Liver (tissue), 8 donors: ENCODE measurements at regions not wholly inside any gene's neighbourhood (a gene's known extent, or its start where the extent isn't known, plus 50 kb on each side); places are given as distances from the start of the nearest gene placed in this dataset.

Source experiments
- DNase-seq: peaks from one replicate; pipeline ENCODE4 v3.0.0-alpha.2; 2017; ENCODE audit warnings: low spot score
- H3K27ac ChIP-seq, 2 donors: one replicate each; pipeline ENCODE4 v1.7.0; 2013; ENCODE audit warnings: inconsistent platforms in 2 of 2, low read length in 2 of 2, control low read depth in 1 of 2, low read depth in 1 of 2, mild to moderate bottlenecking in 1 of 2
- H3K27me3 ChIP-seq, 4 donors: one replicate each; pipeline versions ENCODE4 v1.6.1 to v1.7.0; 2013; ENCODE audit warnings: low read length in 3 of 4, inconsistent platforms in 1 of 4, mild to moderate bottlenecking in 1 of 4, moderate library complexity in 1 of 4; ENCODE audit not compliant: control insufficient read depth in 4 of 4, insufficient read depth in 4 of 4
- H3K36me3 ChIP-seq, 4 donors: one replicate each; pipeline versions ENCODE4 v1.6.1 to v1.7.0; 2013; ENCODE audit warnings: low read length in 3 of 4, mild to moderate bottlenecking in 3 of 4, low read depth in 1 of 4, moderate library complexity in 1 of 4; ENCODE audit not compliant: control insufficient read depth in 4 of 4, insufficient read depth in 3 of 4
- H3K4me1 ChIP-seq, 4 donors: one replicate each; pipeline versions ENCODE4 v1.6.1 to v1.7.0; 2013; ENCODE audit warnings: low read length in 3 of 4, mild to moderate bottlenecking in 3 of 4, moderate library complexity in 1 of 4; ENCODE audit not compliant: control insufficient read depth in 4 of 4, insufficient read depth in 4 of 4
- H3K4me3 ChIP-seq, 3 donors: one replicate each; pipeline versions ENCODE4 v1.6.1 to v1.7.0; 2013; ENCODE audit warnings: low read length in 3 of 3, control low read depth in 1 of 3, low read depth in 1 of 3, mild to moderate bottlenecking in 1 of 3
- H3K9ac ChIP-seq, 2 donors: one replicate each; pipeline ENCODE4 v1.7.0; 2013; ENCODE audit warnings: low read length in 2 of 2, mild to moderate bottlenecking in 2 of 2, moderate library complexity in 2 of 2, control low read depth in 1 of 2, low read depth in 1 of 2
- H3K9me3 ChIP-seq, 4 donors: one replicate each; pipeline versions ENCODE4 v1.6.1 to v1.7.0; 2013; ENCODE audit warnings: low read length in 3 of 4; ENCODE audit not compliant: control insufficient read depth in 4 of 4
- EGR1 ChIP-seq, 2 donors: IDR thresholded peaks; 2 replicates each; pipeline ENCODE4 v1.6.1; 2016 to 2018; ENCODE audit warnings: antibody characterized with exemption in 2 of 2, low read depth in 2 of 2
- FOXA1 ChIP-seq: IDR thresholded peaks from 2 replicates; pipeline ENCODE4 v1.6.1; 2016; ENCODE audit warnings: antibody characterized with exemption
- FOXA2 ChIP-seq: IDR thresholded peaks from 2 replicates; pipeline ENCODE4 v1.6.1; 2016; ENCODE audit warnings: antibody characterized with exemption
- GABPA ChIP-seq, 2 donors: IDR thresholded peaks in 1 of 2; conservative IDR thresholded peaks in 1 of 2; 2 replicates each; pipeline ENCODE4 v1.6.1; 2016; ENCODE audit warnings: antibody characterized with exemption in 2 of 2, mild to moderate bottlenecking in 1 of 2, moderate library complexity in 1 of 2
- HNF4G ChIP-seq: IDR thresholded peaks from 2 replicates; pipeline ENCODE4 v1.6.1; 2016; ENCODE audit warnings: antibody characterized with exemption
- JUND ChIP-seq, 2 donors: IDR thresholded peaks; 2 replicates each; pipeline ENCODE4 v1.6.1; 2016; ENCODE audit warnings: antibody characterized with exemption in 2 of 2
- RAD21 ChIP-seq, 2 donors: IDR thresholded peaks; 2 replicates each; pipeline ENCODE4 v1.6.1; 2016; ENCODE audit warnings: antibody characterized with exemption in 2 of 2, mild to moderate bottlenecking in 2 of 2
- RXRA ChIP-seq, 2 donors: IDR thresholded peaks; 2 replicates each; pipeline ENCODE4 v1.6.1; 2017 to 2018; ENCODE audit warnings: antibody characterized with exemption in 2 of 2, mild to moderate bottlenecking in 1 of 2
- SP1 ChIP-seq: IDR thresholded peaks from 2 replicates; pipeline ENCODE4 v1.6.1; 2018; ENCODE audit warnings: antibody characterized with exemption, mild to moderate bottlenecking
- TAF1 ChIP-seq: conservative IDR thresholded peaks from 2 replicates; pipeline ENCODE4 v1.6.1; 2016; ENCODE audit warnings: antibody characterized with exemption, mild to moderate bottlenecking
- YY1 ChIP-seq: IDR thresholded peaks from 2 replicates; pipeline ENCODE4 v1.6.1; 2016; ENCODE audit warnings: antibody characterized with exemption, mild to moderate bottlenecking
- WGBS: extraction: QIAGEN DNeasy Blood & Tissue Kit; methylation state at CpG from one replicate; pipeline ENCODE4 v1.1.7; 2013; 5-methylcytosine and 5-hydroxymethylcytosine counted together
- TF ChIP-seq, protein P1 (sequence below): IDR thresholded peaks from 2 replicates; pipeline ENCODE4 v1.6.1; 2016; ENCODE audit warnings: antibody characterized with exemption
- TF ChIP-seq, protein P2 (sequence below): fragments of 150-350 bp; IDR thresholded peaks from 2 replicates; pipeline ENCODE4 v1.5.1; 2017; ENCODE audit warnings: improper control_type of control experiment, low read depth, low read length; ENCODE audit not compliant: missing input control
- TF ChIP-seq, protein P3 (sequence below): IDR thresholded peaks from 2 replicates; pipeline ENCODE4 v1.6.1; 2016; ENCODE audit warnings: antibody characterized with exemption
- TF ChIP-seq, protein P4 (sequence below): IDR thresholded peaks from 2 replicates; pipeline ENCODE4 v1.6.1; 2016; ENCODE audit warnings: antibody characterized with exemption, mild to moderate bottlenecking
- donor health status: healthy.
- donor health status: healthy.
- donor health status: healthy.
- donor health status: healthy.
- donor health status: healthy.

DNA sequence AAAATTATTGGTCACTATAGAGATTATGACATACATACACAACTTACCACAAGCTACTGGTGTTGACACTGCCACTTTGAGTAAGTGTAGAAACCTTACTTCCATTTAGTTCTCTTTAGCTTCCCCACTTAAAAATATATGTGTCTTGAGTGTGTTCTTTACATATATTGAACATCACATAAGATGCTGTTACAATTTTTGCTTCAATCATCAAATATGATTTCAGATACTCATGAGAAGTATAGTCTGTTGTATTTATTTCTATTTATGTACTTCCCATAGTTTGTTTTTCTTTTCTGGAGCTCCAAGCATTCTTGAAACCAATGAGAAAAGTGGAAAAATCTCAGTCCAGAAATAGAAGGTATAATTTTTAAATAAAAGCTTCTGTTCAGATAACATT lies 102.7 kb upstream of the SDK1 start:
- Histone ChIP-seq H3K9ac (no peak overlapping the region), H3K27me3 (no peaks in the 10 kb centered on the region), H3K9me3 (peaks cover 0 to 5% (median 0%) of the 10 kb centered on the region in 4 donors), H3K4me3 (no peak overlapping the region), H3K27ac (no peak overlapping the region), H3K36me3 (no peaks in the 10 kb centered on the region), H3K4me1 (no peaks in the 10 kb centered on the region)
- no peak for DNase-seq
- TF ChIP-seq, protein P1, sequence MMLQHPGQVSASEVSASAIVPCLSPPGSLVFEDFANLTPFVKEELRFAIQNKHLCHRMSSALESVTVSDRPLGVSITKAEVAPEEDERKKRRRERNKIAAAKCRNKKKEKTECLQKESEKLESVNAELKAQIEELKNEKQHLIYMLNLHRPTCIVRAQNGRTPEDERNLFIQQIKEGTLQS, result no peak
- TF ChIP-seq, protein P2, sequence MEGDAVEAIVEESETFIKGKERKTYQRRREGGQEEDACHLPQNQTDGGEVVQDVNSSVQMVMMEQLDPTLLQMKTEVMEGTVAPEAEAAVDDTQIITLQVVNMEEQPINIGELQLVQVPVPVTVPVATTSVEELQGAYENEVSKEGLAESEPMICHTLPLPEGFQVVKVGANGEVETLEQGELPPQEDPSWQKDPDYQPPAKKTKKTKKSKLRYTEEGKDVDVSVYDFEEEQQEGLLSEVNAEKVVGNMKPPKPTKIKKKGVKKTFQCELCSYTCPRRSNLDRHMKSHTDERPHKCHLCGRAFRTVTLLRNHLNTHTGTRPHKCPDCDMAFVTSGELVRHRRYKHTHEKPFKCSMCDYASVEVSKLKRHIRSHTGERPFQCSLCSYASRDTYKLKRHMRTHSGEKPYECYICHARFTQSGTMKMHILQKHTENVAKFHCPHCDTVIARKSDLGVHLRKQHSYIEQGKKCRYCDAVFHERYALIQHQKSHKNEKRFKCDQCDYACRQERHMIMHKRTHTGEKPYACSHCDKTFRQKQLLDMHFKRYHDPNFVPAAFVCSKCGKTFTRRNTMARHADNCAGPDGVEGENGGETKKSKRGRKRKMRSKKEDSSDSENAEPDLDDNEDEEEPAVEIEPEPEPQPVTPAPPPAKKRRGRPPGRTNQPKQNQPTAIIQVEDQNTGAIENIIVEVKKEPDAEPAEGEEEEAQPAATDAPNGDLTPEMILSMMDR, result no peak
- no peak for TF ChIP-seq FOXA1
- TF ChIP-seq JUND (IDR thresholded peaks at IDR 0.05), result no peak
- TF ChIP-seq, protein P3, sequence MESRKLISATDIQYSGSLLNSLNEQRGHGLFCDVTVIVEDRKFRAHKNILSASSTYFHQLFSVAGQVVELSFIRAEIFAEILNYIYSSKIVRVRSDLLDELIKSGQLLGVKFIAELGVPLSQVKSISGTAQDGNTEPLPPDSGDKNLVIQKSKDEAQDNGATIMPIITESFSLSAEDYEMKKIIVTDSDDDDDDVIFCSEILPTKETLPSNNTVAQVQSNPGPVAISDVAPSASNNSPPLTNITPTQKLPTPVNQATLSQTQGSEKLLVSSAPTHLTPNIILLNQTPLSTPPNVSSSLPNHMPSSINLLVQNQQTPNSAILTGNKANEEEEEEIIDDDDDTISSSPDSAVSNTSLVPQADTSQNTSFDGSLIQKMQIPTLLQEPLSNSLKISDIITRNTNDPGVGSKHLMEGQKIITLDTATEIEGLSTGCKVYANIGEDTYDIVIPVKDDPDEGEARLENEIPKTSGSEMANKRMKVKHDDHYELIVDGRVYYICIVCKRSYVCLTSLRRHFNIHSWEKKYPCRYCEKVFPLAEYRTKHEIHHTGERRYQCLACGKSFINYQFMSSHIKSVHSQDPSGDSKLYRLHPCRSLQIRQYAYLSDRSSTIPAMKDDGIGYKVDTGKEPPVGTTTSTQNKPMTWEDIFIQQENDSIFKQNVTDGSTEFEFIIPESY, result no peak
- TF ChIP-seq TAF1, result no peak
- no peak for TF ChIP-seq FOXA2
- no peak for TF ChIP-seq RAD21 (IDR thresholded peaks at IDR 0.05)
- no peak for TF ChIP-seq GABPA (IDR thresholded peaks at IDR 0.05 in 1 of 2, conservative IDR thresholded peaks at IDR 0.05 in 1 of 2)
- no peak for TF ChIP-seq EGR1 (IDR thresholded peaks at IDR 0.05; ENCODE audit: low read depth in 2 of 2)
- TF ChIP-seq SP1, result no peak

DNA sequence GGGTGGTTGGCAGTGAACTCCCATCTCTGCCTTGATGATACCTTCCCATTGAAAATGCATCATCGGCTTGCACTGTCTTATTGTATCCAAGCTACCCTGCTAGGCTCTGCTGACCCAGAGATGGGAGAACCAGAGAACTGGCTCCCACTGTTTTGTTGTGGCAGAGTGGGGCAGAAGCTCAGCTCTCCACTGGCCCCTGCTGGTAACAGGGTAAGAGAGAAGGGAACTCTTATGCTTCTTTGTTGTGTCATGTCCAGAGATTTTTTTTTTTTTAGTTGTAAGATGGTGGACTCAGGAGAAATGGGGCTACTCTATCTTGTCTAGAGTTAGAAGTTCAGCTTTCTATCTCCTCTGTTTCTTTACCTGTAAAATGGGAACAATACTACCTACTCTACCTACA lies 100.5 kb upstream of the SDK1 start:
- TF ChIP-seq SP1 (no peak), RAD21 (IDR thresholded peaks at IDR 0.05) (peak; percentile 7 to 53), HNF4G (no peak), YY1 (no peak), GABPA (IDR thresholded peaks at IDR 0.05 in 1 of 2, conservative IDR thresholded peaks at IDR 0.05 in 1 of 2) (no peak), TAF1 (no peak), FOXA2 (no peak), RXRA (IDR thresholded peaks at IDR 0.05) (no peak), JUND (IDR thresholded peaks at IDR 0.05) (no peak)
- TF ChIP-seq, protein P3, result no peak
- TF ChIP-seq, protein P1, result no peak
- TF ChIP-seq, protein P4, sequence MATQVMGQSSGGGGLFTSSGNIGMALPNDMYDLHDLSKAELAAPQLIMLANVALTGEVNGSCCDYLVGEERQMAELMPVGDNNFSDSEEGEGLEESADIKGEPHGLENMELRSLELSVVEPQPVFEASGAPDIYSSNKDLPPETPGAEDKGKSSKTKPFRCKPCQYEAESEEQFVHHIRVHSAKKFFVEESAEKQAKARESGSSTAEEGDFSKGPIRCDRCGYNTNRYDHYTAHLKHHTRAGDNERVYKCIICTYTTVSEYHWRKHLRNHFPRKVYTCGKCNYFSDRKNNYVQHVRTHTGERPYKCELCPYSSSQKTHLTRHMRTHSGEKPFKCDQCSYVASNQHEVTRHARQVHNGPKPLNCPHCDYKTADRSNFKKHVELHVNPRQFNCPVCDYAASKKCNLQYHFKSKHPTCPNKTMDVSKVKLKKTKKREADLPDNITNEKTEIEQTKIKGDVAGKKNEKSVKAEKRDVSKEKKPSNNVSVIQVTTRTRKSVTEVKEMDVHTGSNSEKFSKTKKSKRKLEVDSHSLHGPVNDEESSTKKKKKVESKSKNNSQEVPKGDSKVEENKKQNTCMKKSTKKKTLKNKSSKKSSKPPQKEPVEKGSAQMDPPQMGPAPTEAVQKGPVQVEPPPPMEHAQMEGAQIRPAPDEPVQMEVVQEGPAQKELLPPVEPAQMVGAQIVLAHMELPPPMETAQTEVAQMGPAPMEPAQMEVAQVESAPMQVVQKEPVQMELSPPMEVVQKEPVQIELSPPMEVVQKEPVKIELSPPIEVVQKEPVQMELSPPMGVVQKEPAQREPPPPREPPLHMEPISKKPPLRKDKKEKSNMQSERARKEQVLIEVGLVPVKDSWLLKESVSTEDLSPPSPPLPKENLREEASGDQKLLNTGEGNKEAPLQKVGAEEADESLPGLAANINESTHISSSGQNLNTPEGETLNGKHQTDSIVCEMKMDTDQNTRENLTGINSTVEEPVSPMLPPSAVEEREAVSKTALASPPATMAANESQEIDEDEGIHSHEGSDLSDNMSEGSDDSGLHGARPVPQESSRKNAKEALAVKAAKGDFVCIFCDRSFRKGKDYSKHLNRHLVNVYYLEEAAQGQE, result no peak
- TF ChIP-seq, protein P2, result peak; percentile 2
- Histone ChIP-seq H3K4me1 (no peaks in the 10 kb centered on the region), H3K9me3 (peaks cover 0 to 5% (median 0%) of the 10 kb centered on the region in 4 donors), H3K27ac (no peak overlapping the region), H3K27me3 (no peaks in the 10 kb centered on the region), H3K4me3 (no peak overlapping the region), H3K9ac (no peak overlapping the region), H3K36me3 (no peaks in the 10 kb centered on the region)
- WGBS, result 91% methylated on average over 1 of the region's 1 CpG
- no peak for DNase-seq
